Pancreas (tissue), 10 donors: ENCODE measurements at regions not wholly inside any gene's neighbourhood (a gene's known extent, or its start where the extent isn't known, plus 50 kb on each side); places are given as distances from the start of the nearest gene placed in this dataset.
A peak's percentile ranks its signal among the peaks of the same experiment; 100 is the strongest.

Source experiments
- ATAC-seq, 4 donors: fragments of 200-7000 bp; cut with Tn5 transposase; one replicate each; pipeline versions ENCODE4 v1.8.0 to v1.9.1; 2020; ENCODE audit warnings: mild to moderate bottlenecking in 4 of 4, moderate library complexity in 4 of 4
- DNase-seq, 6 donors: peaks; one replicate each; pipeline ENCODE4 v3.0.0-alpha.2; 2020
- FAIRE-seq: peaks from 2 replicates; lab custom pipeline; 2012; peaks lifted over from hg19 to GRCh38; lab: Jason Lieb, UNC
- H3K27ac ChIP-seq, 4 donors: fragments of 200-600 bp; sonication (generic); 1 replicate in 3 of 4; 2 replicates in 1 of 4; pipeline versions ENCODE4 v1.5.0 to v1.8.0; 2020
- H3K27me3 ChIP-seq, 4 donors: fragments of 200-600 bp; one replicate each; pipeline ENCODE4 v1.8.0; 2021
- H3K36me3 ChIP-seq, 3 donors: fragments of 200-600 bp; sonication (generic) in 1 of 3; one replicate each; pipeline versions ENCODE4 v1.5.0 to v1.8.0; 2020 to 2021
- H3K4me1 ChIP-seq, 3 donors: fragments of 200-600 bp; one replicate each; pipeline ENCODE4 v1.8.0; 2021
- H3K4me3 ChIP-seq, 4 donors: fragments of 200-600 bp; sonication (generic) in 2 of 4; one replicate each; pipeline versions ENCODE4 v1.5.0 to v1.8.0; 2020 to 2021
- H3K9me3 ChIP-seq, 4 donors: fragments of 200-600 bp; one replicate each; pipeline ENCODE4 v1.8.0; 2021
- WGBS, 2 donors: extraction: QIAGEN DNeasy Blood & Tissue Kit; methylation state at CpG; one replicate each; pipeline ENCODE4 v1.1.7; 2013; 5-methylcytosine and 5-hydroxymethylcytosine counted together
- intact Hi-C, 3 donors: fragments of 100-400 bp; cut with DNase I; formaldehyde crosslinking; loops; one replicate each; pipeline versions ENCODE4 v1.11.1 to v1.14.2; 2022
- TF ChIP-seq, protein P1 (sequence below), 4 donors: fragments of 200-600 bp; sonication (generic) in 3 of 4; IDR thresholded peaks; one replicate each; pipeline versions ENCODE4 v1.5.0 to v1.8.0; 2021; ENCODE audit warnings: antibody characterized with exemption in 4 of 4
- donor health status: healthy with polysubstance abuse.
- donor health status: DM: no; HTN: no; CAD: no; lungs with moderate emphysema.
- donor health status: DM: no; HTN: no; CAD: no.
- donor health status: control.
- donor health status: control.
- donor health status: Bipolar disorder and iron deficiency.
- donor health status: DM: yes; HTN: yes; CAD: no.
- donor health status: DM: no; HTN: no; CAD: no.
- donor health status: DM: no; HTN: no; CAD: no.
- donor health status: DM: yes; HTN: yes; CAD: no.

DNA sequence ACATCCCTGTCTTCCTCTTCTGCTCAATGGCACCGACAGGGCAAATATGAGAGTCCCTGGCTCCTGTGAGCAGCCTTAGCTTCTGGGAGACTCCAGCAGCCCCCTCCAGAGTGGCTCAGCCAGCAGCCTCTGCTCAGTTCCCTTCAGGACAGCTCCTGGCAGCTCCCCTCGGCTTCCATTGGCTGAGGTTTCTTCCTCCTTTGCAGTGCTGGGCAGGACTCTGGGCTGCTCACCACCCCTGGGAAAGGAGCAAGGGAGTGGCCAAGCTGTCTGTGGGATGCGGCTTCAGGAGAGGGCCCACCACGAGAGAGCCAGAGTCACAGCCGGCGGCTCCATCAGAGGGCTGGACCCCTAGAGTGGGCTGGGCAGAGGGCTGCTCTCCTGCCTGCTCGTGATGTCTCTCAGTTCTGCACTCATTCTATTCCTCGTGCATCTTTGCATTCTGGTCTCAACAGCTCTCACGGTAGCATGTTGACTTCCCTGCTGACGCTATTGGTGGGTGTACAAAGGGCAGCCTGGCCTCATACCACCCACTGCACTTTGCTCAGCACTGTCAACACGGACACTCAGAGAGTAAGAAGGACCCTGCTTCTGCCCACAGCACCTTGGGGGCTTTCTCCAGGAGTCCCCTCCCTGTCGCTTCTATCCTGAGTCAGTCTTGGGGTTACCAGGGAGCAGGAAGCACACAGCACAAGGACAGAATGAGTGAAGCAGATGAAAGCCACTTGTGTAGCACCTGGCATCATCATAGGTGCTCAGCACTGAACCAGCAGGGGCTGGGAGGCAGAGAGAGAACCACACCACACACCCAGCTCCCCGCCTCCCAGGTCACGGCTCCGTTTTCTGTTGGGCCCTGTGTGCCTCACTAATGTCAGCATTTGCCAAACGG, 80.9 kb upstream of the ALDH1B1 start:
- WGBS, 2 donors: 78 to 90% methylated on average over 16 of the region's 16 CpGs
- Histone ChIP-seq H3K4me1 (peaks cover 9 to 16% (median 13%) of the 10 kb centered on the region in 3 donors), H3K9me3 (no peaks in the 10 kb centered on the region), H3K36me3 (no peaks in the 10 kb centered on the region), H3K4me3 (no peak overlapping the region), H3K27ac (no peak overlapping the region), H3K27me3 (no peaks in the 10 kb centered on the region)
- TF ChIP-seq, protein P1, sequence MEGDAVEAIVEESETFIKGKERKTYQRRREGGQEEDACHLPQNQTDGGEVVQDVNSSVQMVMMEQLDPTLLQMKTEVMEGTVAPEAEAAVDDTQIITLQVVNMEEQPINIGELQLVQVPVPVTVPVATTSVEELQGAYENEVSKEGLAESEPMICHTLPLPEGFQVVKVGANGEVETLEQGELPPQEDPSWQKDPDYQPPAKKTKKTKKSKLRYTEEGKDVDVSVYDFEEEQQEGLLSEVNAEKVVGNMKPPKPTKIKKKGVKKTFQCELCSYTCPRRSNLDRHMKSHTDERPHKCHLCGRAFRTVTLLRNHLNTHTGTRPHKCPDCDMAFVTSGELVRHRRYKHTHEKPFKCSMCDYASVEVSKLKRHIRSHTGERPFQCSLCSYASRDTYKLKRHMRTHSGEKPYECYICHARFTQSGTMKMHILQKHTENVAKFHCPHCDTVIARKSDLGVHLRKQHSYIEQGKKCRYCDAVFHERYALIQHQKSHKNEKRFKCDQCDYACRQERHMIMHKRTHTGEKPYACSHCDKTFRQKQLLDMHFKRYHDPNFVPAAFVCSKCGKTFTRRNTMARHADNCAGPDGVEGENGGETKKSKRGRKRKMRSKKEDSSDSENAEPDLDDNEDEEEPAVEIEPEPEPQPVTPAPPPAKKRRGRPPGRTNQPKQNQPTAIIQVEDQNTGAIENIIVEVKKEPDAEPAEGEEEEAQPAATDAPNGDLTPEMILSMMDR (IDR thresholded peaks at IDR 0.05): no peak
- FAIRE-seq (no peak), ATAC-seq (no peak), DNase-seq (no peak)
- intact Hi-C loops: no loop called here

DNA sequence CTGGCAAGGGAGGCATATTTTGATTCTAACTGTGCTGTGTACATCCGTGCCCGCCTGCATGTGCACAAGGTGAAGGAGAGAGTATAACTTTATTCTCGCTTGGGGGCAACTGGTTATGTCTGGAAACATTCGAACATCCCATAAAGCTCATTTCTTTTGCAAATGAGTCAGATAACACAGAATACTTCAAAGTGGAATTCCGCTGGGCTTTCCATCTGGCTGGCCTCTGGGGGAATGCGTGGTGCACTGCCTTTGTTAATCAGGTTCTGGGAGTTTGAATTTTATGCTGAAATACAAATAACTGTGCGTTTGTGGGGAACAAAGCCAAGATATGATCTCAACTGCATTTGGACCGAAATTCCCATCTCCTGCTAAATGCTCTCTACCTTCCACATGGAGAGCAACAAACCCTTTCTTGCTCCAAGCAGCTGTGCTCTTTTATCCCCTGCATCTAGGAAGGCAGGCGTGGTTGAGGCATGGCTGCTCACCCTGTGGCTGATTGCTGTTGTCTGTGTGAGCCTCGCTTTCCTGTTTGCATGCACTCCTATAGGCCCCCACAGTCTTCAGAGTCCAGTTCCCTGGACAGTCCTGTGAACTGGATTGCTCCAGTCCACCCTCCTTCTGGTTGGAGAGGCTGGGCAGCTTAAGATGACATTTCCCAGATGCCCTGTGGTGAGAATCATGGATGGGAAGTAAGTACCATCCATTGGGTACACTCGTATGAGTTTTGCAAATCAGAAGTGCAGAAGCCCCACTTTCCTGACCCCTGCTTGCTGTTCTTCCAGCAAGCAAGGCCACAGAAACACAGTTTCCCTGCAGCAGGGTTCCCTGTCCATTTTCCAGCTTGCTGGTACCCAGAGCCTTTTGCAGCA, 82.9 kb upstream of the ALDH1B1 start:
- intact Hi-C loops: no loop called here
- Histone ChIP-seq H3K4me3 (no peak overlapping the region), H3K36me3 (no peaks in the 10 kb centered on the region), H3K4me1 (no peaks in the 10 kb centered on the region), H3K27me3 (no peaks in the 10 kb centered on the region), H3K9me3 (no peaks in the 10 kb centered on the region), H3K27ac (peak overlapping the region in 1 of 4 donors; percentile 19)
- DNase-seq (no peak), ATAC-seq (peak in 3 of 4 donors; percentile 39 to 58 (median 56)), FAIRE-seq (no peak)
- WGBS, 2 donors: 51 to 54% methylated on average over 11 of the region's 11 CpGs
- TF ChIP-seq, protein P1 (IDR thresholded peaks at IDR 0.05): no peak

- 90 to 94% methylated on average over 4 of the region's 4 CpGs for WGBS, 2 donors
Observed at GRCh38 chr9:38308136-38308535, 84.4 kb upstream of the ALDH1B1 start.

DNA sequence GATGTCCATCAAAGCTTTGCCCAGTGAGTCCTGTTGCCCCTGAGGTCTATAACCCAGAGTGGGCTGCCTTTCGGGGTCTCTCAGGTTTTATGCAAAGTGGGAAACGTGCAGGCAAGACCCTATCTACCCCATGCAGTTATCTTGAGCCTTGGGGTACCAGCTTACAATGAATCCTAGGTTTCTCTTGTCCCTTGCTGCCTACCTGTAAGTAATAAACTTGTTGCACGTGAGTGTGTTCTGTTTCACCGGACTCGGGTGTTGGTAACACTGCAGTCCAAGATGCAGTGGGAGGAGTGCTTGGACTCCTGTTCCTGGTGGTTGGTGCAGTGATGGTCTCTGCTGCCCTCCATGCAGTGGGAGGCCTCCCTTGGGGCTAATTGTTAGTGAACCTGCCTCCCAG, 85.6 kb upstream of the ALDH1B1 start:
- 91 to 95% methylated on average over 5 of the region's 5 CpGs for WGBS, 2 donors
- FAIRE-seq: no peak
- DNase-seq: no peak
- TF ChIP-seq, protein P1 (IDR thresholded peaks at IDR 0.05): no peak
- Histone ChIP-seq H3K4me3 (no peak overlapping the region), H3K9me3 (no peaks in the 10 kb centered on the region), H3K27me3 (no peaks in the 10 kb centered on the region), H3K4me1 (no peaks in the 10 kb centered on the region), H3K36me3 (no peaks in the 10 kb centered on the region), H3K27ac (no peak overlapping the region)
- intact Hi-C loops: no loop called here
- ATAC-seq: no peak

More at GRCh38 chr9:38308136-38308535, 84.4 kb upstream of the ALDH1B1 start:
- no peaks in the 10 kb centered on the region for H3K4me1 ChIP-seq
- DNase-seq (no peak), FAIRE-seq (no peak), ATAC-seq (no peak)
- no peaks in the 10 kb centered on the region for H3K36me3 ChIP-seq
- TF ChIP-seq, protein P1 (IDR thresholded peaks at IDR 0.05): no peak
- intact Hi-C loops: no loop called here
- no peak overlapping the region for H3K4me3 ChIP-seq
- no peak overlapping the region for H3K27ac ChIP-seq
- no peaks in the 10 kb centered on the region for H3K27me3 ChIP-seq
- H3K9me3 ChIP-seq: no peaks in the 10 kb centered on the region
